Heart left ventricle (tissue), 16 donors: ENCODE measurements at regions not wholly inside any gene's neighbourhood (a gene's known extent, or its start where the extent isn't known, plus 50 kb on each side); places are given as distances from the start of the nearest gene placed in this dataset.

Source experiments
- ATAC-seq, 4 donors: fragments of 200-7000 bp; cut with Tn5 transposase; one replicate each; pipeline ENCODE4 v1.9.1; 2020 to 2022; ENCODE audit warnings: moderate library complexity in 4 of 4, mild to moderate bottlenecking in 3 of 4, moderate number of reproducible peaks in 1 of 4
- DNase-seq, 5 donors: peaks; one replicate each; pipeline ENCODE4 v3.0.0-alpha.2; 2020
- H3K27ac ChIP-seq, 12 donors: fragments of 200-600 bp; sonication (generic) in 4 of 12; one replicate each; pipeline versions ENCODE4 v1.5.0 to v1.8.0; 2016 to 2022; ENCODE audit warnings: mild to moderate bottlenecking in 2 of 12
- H3K27me3 ChIP-seq, 9 donors: fragments of 200-600 bp; sonication (generic) in 2 of 9; one replicate each; pipeline versions ENCODE4 v1.5.1 to v1.8.0; 2016 to 2022; ENCODE audit warnings: mild to moderate bottlenecking in 3 of 9
- H3K36me3 ChIP-seq, 9 donors: fragments of 200-600 bp; sonication (generic) in 2 of 9; one replicate each; pipeline versions ENCODE4 v1.5.0 to v1.8.0; 2018 to 2022; ENCODE audit warnings: mild to moderate bottlenecking in 2 of 9
- H3K4me1 ChIP-seq, 12 donors: fragments of 200-600 bp; sonication (generic) in 4 of 12; one replicate each; pipeline versions ENCODE4 v1.5.0 to v1.8.0; 2016 to 2022; ENCODE audit warnings: mild to moderate bottlenecking in 3 of 12
- H3K4me3 ChIP-seq, 12 donors: fragments of 200-600 bp; sonication (generic) in 4 of 12; one replicate each; pipeline versions ENCODE4 v1.5.0 to v1.8.0; 2017 to 2022; ENCODE audit warnings: mild to moderate bottlenecking in 9 of 12, moderate library complexity in 4 of 12
- H3K9me3 ChIP-seq, 12 donors: fragments of 200-600 bp; sonication (generic) in 4 of 12; one replicate each; pipeline versions ENCODE4 v1.5.0 to v1.8.0; 2016 to 2022; ENCODE audit warnings: mild to moderate bottlenecking in 1 of 12
- CTCF ChIP-seq, 12 donors: fragments of 200-600 bp; sonication (generic) in 4 of 12; IDR thresholded peaks; one replicate each; pipeline versions ENCODE4 v1.5.0 to v1.8.0; 2018 to 2022; ENCODE audit warnings: antibody characterized with exemption in 12 of 12, mild to moderate bottlenecking in 5 of 12
- POLR2A ChIP-seq, 2 donors: fragments of 450-650 bp; IDR thresholded peaks; one replicate each; pipeline ENCODE4 v1.6.1; 2017; ENCODE audit warnings: antibody characterized with exemption in 2 of 2, mild to moderate bottlenecking in 2 of 2, moderate library complexity in 2 of 2
- WGBS, 4 donors: extraction: QIAGEN DNeasy Blood & Tissue Kit in 2 of 4; methylation state at CpG; one replicate each; pipeline versions ENCODE4 v1.1.5 to v1.1.7; 2013 to 2018; 5-methylcytosine and 5-hydroxymethylcytosine counted together
- intact Hi-C, 10 donors: fragments of 100-400 bp; cut with DNase I; formaldehyde crosslinking; loops; one replicate each; pipeline versions ENCODE4 v1.11.1 to v1.14.2; 2022
- donor health status: ischemic (EF 13 %, LVEDD 7.1; RV severe dilation, severe dysfunction).
- donor health status: healthy with polysubstance abuse.
- donor health status: DM: no; HTN: yes; CAD: no.
- donor health status: DM: no; HTN: no; CAD: no.
- donor health status: ischemic (EF 25% LVEDD 6.9; RV normal size, moderate dysfunction).
- donor health status: ischemic (EF 25% LVEDD 5.7; RV mildly dilated, moderate dysfunction).
- donor health status: healthy.
- donor health status: DM: yes; HTN: yes; CAD: no.
- donor health status: ischemic (EF 35%, LVEDD 5.7; RV mildly dilated, moderate dysfunction).
- donor health status: nonischemic (EF 11% LVEDD 7.7; RV severe dilation, severe dysfunction).
- donor health status: DM: yes; HTN: yes; CAD: no.
- donor health status: PGD.
- donor health status: ischemic (EF 29% LVEDD 5.4; RV normal size, mild dysfunction).
- donor health status: nonischemic (EF 23%, LVEDD 6.1; RV moderate dilation, normal function).

- WGBS, 4 donors = 82 to 88% (median 85%) methylated on average over 5 of the region's 5 CpGs
- no peak for ATAC-seq
- no peak overlapping the region for H3K27ac ChIP-seq
These were observed 103.0 kb upstream of the DPH6 start for GRCh38 chr15:35648941-35649340.

GRCh38 chr15:35649575-35649974 lies 103.6 kb upstream of the DPH6 start:
- no peaks in the 10 kb centered on the region for H3K4me1 ChIP-seq
- H3K4me3 ChIP-seq = no peak overlapping the region
- WGBS, 4 donors = 95 to 99% (median 96%) methylated on average over 4 of the region's 4 CpGs
- no peak for TF ChIP-seq CTCF (IDR thresholded peaks at IDR 0.05)
- TF ChIP-seq POLR2A (IDR thresholded peaks at IDR 0.05) = no peak
- no peak overlapping the region for H3K27ac ChIP-seq
- H3K27me3 ChIP-seq = no peaks in the 10 kb centered on the region
- ATAC-seq (no peak), DNase-seq (no peak)
- H3K36me3 ChIP-seq = no peaks in the 10 kb centered on the region
- H3K9me3 ChIP-seq = no peaks in the 10 kb centered on the region
- intact Hi-C loops = loop anchor here in 1 of 10 donors (5.0 kb wide), 1 partner anchor 48 kb away; no protein-coding TSS in a partner anchor

More at GRCh38 chr15:35648941-35649340, 103.0 kb upstream of the DPH6 start:
- no peaks in the 10 kb centered on the region for H3K27me3 ChIP-seq
- H3K4me3 ChIP-seq = no peak overlapping the region
- no peaks in the 10 kb centered on the region for H3K9me3 ChIP-seq
- H3K36me3 ChIP-seq = no peaks in the 10 kb centered on the region
- intact Hi-C loops = loop anchor here in 1 of 10 donors (5.0 kb wide), 1 partner anchor 48 kb away; no protein-coding TSS in a partner anchor
- no peak for DNase-seq
- H3K4me1 ChIP-seq = no peaks in the 10 kb centered on the region
- no peak for TF ChIP-seq CTCF (IDR thresholded peaks at IDR 0.05)
- no peak for TF ChIP-seq POLR2A (IDR thresholded peaks at IDR 0.05)

- no peak for TF ChIP-seq POLR2A (IDR thresholded peaks at IDR 0.05)
- TF ChIP-seq CTCF (IDR thresholded peaks at IDR 0.05) = no peak
- Histone ChIP-seq H3K27ac (no peak overlapping the region), H3K36me3 (no peaks in the 10 kb centered on the region), H3K9me3 (no peaks in the 10 kb centered on the region), H3K4me1 (no peaks in the 10 kb centered on the region), H3K4me3 (no peak overlapping the region), H3K27me3 (no peaks in the 10 kb centered on the region)
- intact Hi-C loops = no loop called here
- WGBS, 4 donors = 74 to 78% (median 76%) methylated on average over 3 of the region's 3 CpGs
- DNase-seq (no peak), ATAC-seq (no peak)
These were observed 108.4 kb upstream of the DPH6 start for GRCh38 chr15:35654332-35654731.

- DNase-seq (no peak), ATAC-seq (peak in 1 of 4 donors; percentile 51)
- Histone ChIP-seq H3K27me3 (no peaks in the 10 kb centered on the region), H3K9me3 (no peaks in the 10 kb centered on the region), H3K4me3 (no peak overlapping the region), H3K4me1 (no peaks in the 10 kb centered on the region), H3K36me3 (no peaks in the 10 kb centered on the region), H3K27ac (no peak overlapping the region)
- TF ChIP-seq CTCF (IDR thresholded peaks at IDR 0.05) (no peak), POLR2A (IDR thresholded peaks at IDR 0.05) (no peak)
- intact Hi-C loops = no loop called here
- WGBS, 4 donors = 38 to 66% (median 51%) methylated on average over 4 of the region's 4 CpGs
These were observed 111.8 kb upstream of the DPH6 start for GRCh38 chr15:35657679-35658311.
